Caco-2 (cell line): ENCODE measurements at regions not wholly inside any gene's neighbourhood (a gene's known extent, or its start where the extent isn't known, plus 50 kb on each side); places are given as distances from the start of the nearest gene placed in this dataset.

Experiments
- BruUV-seq: library from RNA; stranded (reverse); fragments of 400-500 nt; replicated peaks from 2 replicates; lab custom pipeline; 2021; lab: Mats Ljungman, UMichigan
- CTCF ChIA-PET: fragments of 300-600 bp; sonication (Branson Sonifier 250); formaldehyde crosslinking; loops from one replicate; lab custom pipeline; 2022; ENCODE audit warnings: antibody characterized with exemption; lab: Charles Lee
- POLR2A ChIA-PET: fragments of 300-600 bp; sonication (Branson Sonifier 250); formaldehyde crosslinking; loops from one replicate; lab custom pipeline; 2022; ENCODE audit warnings: antibody characterized with exemption; lab: Charles Lee
- DNase-seq, 2 experiments: peaks; one replicate each; pipeline versions ENCODE4 v3.0.0 to v3.0.0-alpha.2; 2020 to 2022
- H3K27me3 ChIP-seq: replicated peaks from 2 replicates; pipeline ENCODE4 v1.6.0; 2011; ENCODE audit warnings: low read length; ENCODE audit not compliant: control insufficient read depth, insufficient read depth
- H3K36me3 ChIP-seq: 2 replicates; pipeline ENCODE4 v1.5.1; 2011; ENCODE audit warnings: low read length; ENCODE audit not compliant: control insufficient read depth, insufficient read depth
- H3K4me1 ChIP-seq: fragments of 250-450 bp; sonication (Bioruptor Pico); 2 replicates; pipeline ENCODE4 v1.5.1; 2020; ENCODE audit warnings: mild to moderate bottlenecking
- H3K4me3 ChIP-seq: 2 replicates; pipeline ENCODE4 v1.5.1; 2011; ENCODE audit warnings: low read depth, mild to moderate bottlenecking, control low read depth, low read length
- H3K9me3 ChIP-seq: fragments of 250-450 bp; sonication (Bioruptor Pico); 2 replicates; pipeline ENCODE4 v1.5.1; 2020; ENCODE audit warnings: mild to moderate bottlenecking, moderate library complexity
- H3K27ac Mint-ChIP-seq: one replicate; pipeline ENCODE4 v1.8.0; 2022; ENCODE audit warnings: mixed read lengths; ENCODE audit not compliant: unreplicated experiment
- H3K27me3 Mint-ChIP-seq: one replicate; pipeline ENCODE4 v1.8.0; 2022; ENCODE audit warnings: mixed read lengths; ENCODE audit not compliant: insufficient read depth, unreplicated experiment
- H3K36me3 Mint-ChIP-seq: one replicate; pipeline ENCODE4 v1.8.0; 2022; ENCODE audit warnings: mild to moderate bottlenecking, mixed read lengths; ENCODE audit not compliant: insufficient read depth, unreplicated experiment
- H3K4me1 Mint-ChIP-seq: one replicate; pipeline ENCODE4 v1.8.0; 2022; ENCODE audit warnings: low read depth, mixed read lengths; ENCODE audit not compliant: unreplicated experiment
- H3K4me3 Mint-ChIP-seq: one replicate; pipeline ENCODE4 v1.8.0; 2022; ENCODE audit warnings: mild to moderate bottlenecking, moderate library complexity, mixed read lengths; ENCODE audit not compliant: unreplicated experiment
- H3K9me3 Mint-ChIP-seq: one replicate; pipeline ENCODE4 v1.8.0; 2022; ENCODE audit warnings: mixed read lengths; ENCODE audit not compliant: unreplicated experiment
- CTCF ChIP-seq, 2 experiments: fragments of 200-600 bp in 1 of 2; IDR thresholded peaks; 1 replicate in 1 of 2; 2 replicates in 1 of 2; pipeline versions ENCODE4 v1.5.1 to v1.8.0; 2011 to 2022; ENCODE audit warnings: antibody characterized with exemption in 1 of 2, control low read depth in 1 of 2, inconsistent platforms in 1 of 2, low read depth in 1 of 2, low read length in 1 of 2, mild to moderate bottlenecking in 1 of 2, moderate library complexity in 1 of 2; ENCODE audit not compliant: insufficient read depth in 1 of 2, severe bottlenecking in 1 of 2, unreplicated experiment in 1 of 2
- intact Hi-C: fragments of 100-400 bp; cut with micrococcal nuclease; formaldehyde crosslinking; loops from one replicate; pipeline ENCODE4 v1.10.0; 2022; ENCODE audit not compliant: unreplicated experiment

DNA sequence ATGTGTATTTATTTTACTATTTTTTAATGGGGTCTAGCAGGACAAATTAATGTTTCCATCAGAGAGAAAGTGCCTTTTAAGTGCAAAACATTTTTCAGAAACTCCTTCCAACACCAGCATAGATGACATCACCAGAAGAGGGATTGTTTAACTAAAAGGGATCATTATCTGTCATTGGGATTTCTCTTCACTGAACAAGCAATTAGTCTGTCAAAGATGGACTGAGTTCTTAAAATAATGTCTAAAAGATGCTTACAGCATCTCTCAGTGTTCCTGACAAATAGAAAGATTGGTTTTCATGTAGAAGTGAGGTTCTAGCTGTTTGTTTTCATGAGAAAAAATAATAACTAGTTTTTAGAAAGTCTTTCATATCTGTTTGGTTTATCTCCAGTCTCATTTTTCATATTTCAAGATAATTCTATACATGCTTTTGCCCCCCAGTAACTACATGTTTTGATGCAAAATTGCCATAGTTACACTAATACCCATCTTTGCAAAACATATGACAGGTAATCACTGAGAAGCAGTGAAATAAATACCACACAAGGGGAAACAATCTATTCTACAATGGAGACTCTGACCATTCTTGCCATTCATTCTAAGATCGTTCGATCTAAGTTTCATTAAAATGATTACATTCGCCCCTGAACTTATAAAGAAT, 850.3 kb downstream of the GALC start:
- Mint-ChIP-seq H3K4me3 (no peak overlapping the region), H3K9me3 (no peaks in the 10 kb centered on the region), H3K27ac (no peak overlapping the region), H3K27me3 (peaks cover 5% of the 10 kb centered on the region), H3K36me3 (no peaks in the 10 kb centered on the region), H3K4me1 (no peaks in the 10 kb centered on the region)
- no peak for TF ChIP-seq CTCF (IDR thresholded peaks at IDR 0.05; ENCODE audit: insufficient read depth in 1 of 2, low read depth in 1 of 2, low read length in 1 of 2, severe bottlenecking in 1 of 2, unreplicated experiment in 1 of 2)
- intact Hi-C loops: no loop called here
- Histone ChIP-seq H3K27me3 (no peaks in the 10 kb centered on the region), H3K4me3 (no peak overlapping the region), H3K9me3 (no peaks in the 10 kb centered on the region), H3K4me1 (no peaks in the 10 kb centered on the region), H3K36me3 (no peaks in the 10 kb centered on the region)
- ChIA-PET POLR2A (no interaction called here), CTCF (no interaction called here)
- no TSS peak for BruUV-seq
- DNase-seq: no peak

- TF ChIP-seq CTCF (IDR thresholded peaks at IDR 0.05; ENCODE audit: insufficient read depth in 1 of 2, low read depth in 1 of 2, low read length in 1 of 2, severe bottlenecking in 1 of 2, unreplicated experiment in 1 of 2): no peak
- intact Hi-C loops: no loop called here
- DNase-seq: no peak
- Histone ChIP-seq H3K4me3 (no peak overlapping the region), H3K27me3 (no peaks in the 10 kb centered on the region), H3K9me3 (no peaks in the 10 kb centered on the region), H3K4me1 (no peaks in the 10 kb centered on the region), H3K36me3 (no peaks in the 10 kb centered on the region)
- H3K4me3 Mint-ChIP-seq: no peak overlapping the region
- ChIA-PET POLR2A (no interaction called here), CTCF (no interaction called here)
- no peaks in the 10 kb centered on the region for H3K9me3 Mint-ChIP-seq
- H3K4me1 Mint-ChIP-seq: no peaks in the 10 kb centered on the region
- no peaks in the 10 kb centered on the region for H3K36me3 Mint-ChIP-seq
- no TSS peak for BruUV-seq
- no peak overlapping the region for H3K27ac Mint-ChIP-seq
- peaks cover 5% of the 10 kb centered on the region for H3K27me3 Mint-ChIP-seq
Observed at GRCh38 chr14:87141801-87142200, 851.2 kb downstream of the GALC start.

- Histone ChIP-seq H3K4me1 (no peaks in the 10 kb centered on the region), H3K27me3 (no peaks in the 10 kb centered on the region), H3K9me3 (no peaks in the 10 kb centered on the region), H3K36me3 (no peaks in the 10 kb centered on the region), H3K4me3 (no peak overlapping the region)
- no peak for TF ChIP-seq CTCF (IDR thresholded peaks at IDR 0.05; ENCODE audit: insufficient read depth in 1 of 2, low read depth in 1 of 2, low read length in 1 of 2, severe bottlenecking in 1 of 2, unreplicated experiment in 1 of 2)
- Mint-ChIP-seq H3K27ac (no peak overlapping the region), H3K4me3 (no peak overlapping the region), H3K27me3 (peaks cover 5% of the 10 kb centered on the region), H3K36me3 (no peaks in the 10 kb centered on the region), H3K4me1 (no peaks in the 10 kb centered on the region), H3K9me3 (no peaks in the 10 kb centered on the region)
- no TSS peak for BruUV-seq
- intact Hi-C loops: no loop called here
- no peak for DNase-seq
- CTCF ChIA-PET: no interaction called here
- POLR2A ChIA-PET: no interaction called here
Observed at GRCh38 chr14:87139299-87139698, 853.7 kb downstream of the GALC start.
